ENCODE measurements at regions not wholly inside any gene's neighbourhood (a gene's known extent, or its start where the extent isn't known, plus 50 kb on each side); places are given as distances from the start of the nearest gene placed in this dataset.
"Not testable (repeated sequence)": the region's sequence is repeated elsewhere in the genome, so short reads cannot be mapped to it uniquely, and the experiment has no call there.

- FAIRE-seq (no peak), DNase-seq (ENCODE audit: extremely low spot score, insufficient read length, low read depth) (no peak)
Measured at GRCh38 chr14:41299924-41300323, 306.8 kb upstream of the LRFN5 start.

GRCh38 chr14:41298328-41298690 lies 308.4 kb upstream of the LRFN5 start:
- no peak for DNase-seq (ENCODE audit: extremely low spot score, insufficient read length, low read depth)

GRCh38 chr14:41297576-41298327 lies 308.9 kb upstream of the LRFN5 start:
- DNase-seq (ENCODE audit: extremely low spot score, insufficient read length, low read depth) (no peak), FAIRE-seq (no peak)

More at GRCh38 chr14:41298328-41298690, 308.4 kb upstream of the LRFN5 start:
- FAIRE-seq, result no peak

GRCh38 chr14:41295734-41296133 lies 310.9 kb upstream of the LRFN5 start:
- no peak for FAIRE-seq
- DNase-seq (ENCODE audit: extremely low spot score, insufficient read length, low read depth), result no peak

- DNase-seq (ENCODE audit: extremely low spot score, insufficient read length, low read depth) (no peak), FAIRE-seq (no peak)
Measured at GRCh38 chr14:41289025-41289424, 317.7 kb upstream of the LRFN5 start.

GRCh38 chr14:41285186-41285748 lies 321.4 kb upstream of the LRFN5 start:
- no peak for DNase-seq (ENCODE audit: extremely low spot score, insufficient read length, low read depth)
- no peak for FAIRE-seq

- no peak for FAIRE-seq
- DNase-seq (ENCODE audit: extremely low spot score, insufficient read length, low read depth), result no peak
Measured at GRCh38 chr14:41280745-41281144, 325.9 kb upstream of the LRFN5 start.

- DNase-seq (ENCODE audit: extremely low spot score, insufficient read length, low read depth) (no peak), FAIRE-seq (no peak)
Measured at GRCh38 chr14:41277450-41277849, 329.2 kb upstream of the LRFN5 start.

- no peak for DNase-seq (ENCODE audit: extremely low spot score, insufficient read length, low read depth)
Measured at GRCh38 chr14:41257476-41257875, 349.2 kb upstream of the LRFN5 start.

GRCh38 chr14:41235466-41235865 lies 371.2 kb upstream of the LRFN5 start:
- FAIRE-seq (no peak), DNase-seq (ENCODE audit: extremely low spot score, insufficient read length, low read depth) (no peak)

More at GRCh38 chr14:41257476-41257875, 349.2 kb upstream of the LRFN5 start:
- FAIRE-seq, result no peak

GRCh38 chr14:41230683-41231082 lies 376.0 kb upstream of the LRFN5 start:
- no peak for FAIRE-seq

GRCh38 chr14:41229824-41230223 lies 376.9 kb upstream of the LRFN5 start:
- FAIRE-seq (no peak), DNase-seq (ENCODE audit: extremely low spot score, insufficient read length, low read depth) (no peak)

More at GRCh38 chr14:41230683-41231082, 376.0 kb upstream of the LRFN5 start:
- DNase-seq (ENCODE audit: extremely low spot score, insufficient read length, low read depth), result no peak

GRCh38 chr14:41225433-41225832 lies 381.2 kb upstream of the LRFN5 start:
- FAIRE-seq, result no peak
- DNase-seq (ENCODE audit: extremely low spot score, insufficient read length, low read depth), result no peak

- FAIRE-seq (no peak), DNase-seq (ENCODE audit: extremely low spot score, insufficient read length, low read depth) (no peak)
Measured at GRCh38 chr14:41222581-41222980, 384.1 kb upstream of the LRFN5 start.

GRCh38 chr14:41214978-41215377 lies 391.7 kb upstream of the LRFN5 start:
- not testable (repeated sequence) for FAIRE-seq

GRCh38 chr14:41201696-41202095 lies 405.0 kb upstream of the LRFN5 start:
- DNase-seq (ENCODE audit: extremely low spot score, insufficient read length, low read depth) (no peak), FAIRE-seq (no peak)

More at GRCh38 chr14:41214978-41215377, 391.7 kb upstream of the LRFN5 start:
- not testable (repeated sequence) for DNase-seq (ENCODE audit: extremely low spot score, insufficient read length, low read depth)

- FAIRE-seq (no peak), DNase-seq (ENCODE audit: extremely low spot score, insufficient read length, low read depth) (no peak)
Measured at GRCh38 chr14:41187868-41188267, 418.8 kb upstream of the LRFN5 start.

- no peak for DNase-seq (ENCODE audit: extremely low spot score, insufficient read length, low read depth)
- FAIRE-seq, result no peak
Measured at GRCh38 chr14:41171045-41171444, 435.6 kb upstream of the LRFN5 start.

- FAIRE-seq (no peak), DNase-seq (ENCODE audit: extremely low spot score, insufficient read length, low read depth) (no peak)
Measured at GRCh38 chr14:41167040-41167439, 439.6 kb upstream of the LRFN5 start.

- DNase-seq (ENCODE audit: extremely low spot score, insufficient read length, low read depth) (no peak), FAIRE-seq (no peak)
Measured at GRCh38 chr14:41154143-41154807, 452.4 kb upstream of the LRFN5 start.

GRCh38 chr14:41146391-41146790 lies 460.3 kb upstream of the LRFN5 start:
- no peak for FAIRE-seq
- DNase-seq (ENCODE audit: extremely low spot score, insufficient read length, low read depth), result no peak
